ENCODE measurements at regions not wholly inside any gene's neighbourhood (a gene's known extent, or its start where the extent isn't known, plus 50 kb on each side); places are given as distances from the start of the nearest gene placed in this dataset.
"Not testable (repeated sequence)": the region's sequence is repeated elsewhere in the genome, so short reads cannot be mapped to it uniquely, and the experiment has no call there.

- DNase-seq, result not testable (repeated sequence)
Observed at GRCh38 chr7:29703830-29704229, 102.5 kb upstream of the WIPF3 start.

- DNase-seq, result not testable (repeated sequence)
Observed at GRCh38 chr7:29709002-29709401, 97.3 kb upstream of the WIPF3 start.

- DNase-seq, result not testable (repeated sequence)
Observed at GRCh38 chr7:29723127-29723526, 83.2 kb upstream of the WIPF3 start.

- DNase-seq, result no peak
Observed at GRCh38 chr7:29723599-29723998, 82.7 kb upstream of the WIPF3 start.

GRCh38 chr7:29729534-29730165 is 76.7 kb upstream of the WIPF3 start:
- DNase-seq, result not testable (repeated sequence)

GRCh38 chr7:29734246-29734731 is 72.0 kb upstream of the WIPF3 start:
- no peak for DNase-seq

GRCh38 chr7:29747645-29748245 is 58.6 kb upstream of the WIPF3 start:
- DNase-seq, result not testable (repeated sequence)

- DNase-seq, result no peak
Observed at GRCh38 chr7:29748286-29749099, 57.8 kb upstream of the WIPF3 start.

GRCh38 chr7:29749701-29750321 is 56.5 kb upstream of the WIPF3 start:
- no peak for DNase-seq

- DNase-seq, result not testable (repeated sequence)
Observed at GRCh38 chr7:29750373-29750940, 55.9 kb upstream of the WIPF3 start.

GRCh38 chr7:29751012-29751411 is 55.3 kb upstream of the WIPF3 start:
- DNase-seq, result not testable (repeated sequence)

- no peak for DNase-seq
Observed at GRCh38 chr7:29754874-29755490, 51.3 kb upstream of the WIPF3 start.

All from CD4-positive, alpha-beta T cell treated with Interleukin-1 beta for 1 hour (primary cell).